ENCODE measurements at regions not wholly inside any gene's neighbourhood (a gene's known extent, or its start where the extent isn't known, plus 50 kb on each side); places are given as distances from the start of the nearest gene placed in this dataset.

GRCh38 chr4:57369446-57369845 is 259.3 kb upstream of the IGFBP7 start:
- ATAC-seq: no peak
- TF ChIP-seq ZC3H10 (CRISPR knock-in tag; IDR thresholded peaks at IDR 0.05) (no peak), BACH2 (CRISPR knock-in tag; IDR thresholded peaks at IDR 0.05; ENCODE audit: borderline replicate concordance) (no peak), ZNF565 (CRISPR knock-in tag; conservative IDR thresholded peaks at IDR 0.05; ENCODE audit: low read depth) (no peak), ZFP3 (CRISPR knock-in tag; IDR thresholded peaks at IDR 0.05) (no peak), CREB5 (CRISPR knock-in tag; IDR thresholded peaks at IDR 0.05; ENCODE audit: low read depth) (no peak), ESRRG (CRISPR knock-in tag; IDR thresholded peaks at IDR 0.05) (no peak), SNAI2 (CRISPR knock-in tag; IDR thresholded peaks at IDR 0.05) (no peak), GLIS3 (CRISPR knock-in tag; IDR thresholded peaks at IDR 0.05) (no peak), CSDC2 (CRISPR knock-in tag; IDR thresholded peaks at IDR 0.05) (no peak), ARNTL (CRISPR knock-in tag; IDR thresholded peaks at IDR 0.05; ENCODE audit: borderline replicate concordance, low read depth) (no peak), ZNF8 (CRISPR knock-in tag; IDR thresholded peaks at IDR 0.05) (no peak), CSRNP3 (CRISPR knock-in tag; IDR thresholded peaks at IDR 0.05) (no peak), OSR1 (CRISPR knock-in tag; IDR thresholded peaks at IDR 0.05) (no peak), RARB (CRISPR knock-in tag; IDR thresholded peaks at IDR 0.05) (no peak), ZFP30 (CRISPR knock-in tag; IDR thresholded peaks at IDR 0.05) (no peak), PPARA (CRISPR knock-in tag; IDR thresholded peaks at IDR 0.05; ENCODE audit: borderline replicate concordance) (no peak)
- TF ChIP-seq, protein P1, sequence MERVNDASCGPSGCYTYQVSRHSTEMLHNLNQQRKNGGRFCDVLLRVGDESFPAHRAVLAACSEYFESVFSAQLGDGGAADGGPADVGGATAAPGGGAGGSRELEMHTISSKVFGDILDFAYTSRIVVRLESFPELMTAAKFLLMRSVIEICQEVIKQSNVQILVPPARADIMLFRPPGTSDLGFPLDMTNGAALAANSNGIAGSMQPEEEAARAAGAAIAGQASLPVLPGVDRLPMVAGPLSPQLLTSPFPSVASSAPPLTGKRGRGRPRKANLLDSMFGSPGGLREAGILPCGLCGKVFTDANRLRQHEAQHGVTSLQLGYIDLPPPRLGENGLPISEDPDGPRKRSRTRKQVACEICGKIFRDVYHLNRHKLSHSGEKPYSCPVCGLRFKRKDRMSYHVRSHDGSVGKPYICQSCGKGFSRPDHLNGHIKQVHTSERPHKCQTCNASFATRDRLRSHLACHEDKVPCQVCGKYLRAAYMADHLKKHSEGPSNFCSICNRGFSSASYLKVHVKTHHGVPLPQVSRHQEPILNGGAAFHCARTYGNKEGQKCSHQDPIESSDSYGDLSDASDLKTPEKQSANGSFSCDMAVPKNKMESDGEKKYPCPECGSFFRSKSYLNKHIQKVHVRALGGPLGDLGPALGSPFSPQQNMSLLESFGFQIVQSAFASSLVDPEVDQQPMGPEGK (CRISPR knock-in tag; IDR thresholded peaks at IDR 0.05; ENCODE audit: borderline replicate concordance): no peak
- TF ChIP-seq, protein P2, sequence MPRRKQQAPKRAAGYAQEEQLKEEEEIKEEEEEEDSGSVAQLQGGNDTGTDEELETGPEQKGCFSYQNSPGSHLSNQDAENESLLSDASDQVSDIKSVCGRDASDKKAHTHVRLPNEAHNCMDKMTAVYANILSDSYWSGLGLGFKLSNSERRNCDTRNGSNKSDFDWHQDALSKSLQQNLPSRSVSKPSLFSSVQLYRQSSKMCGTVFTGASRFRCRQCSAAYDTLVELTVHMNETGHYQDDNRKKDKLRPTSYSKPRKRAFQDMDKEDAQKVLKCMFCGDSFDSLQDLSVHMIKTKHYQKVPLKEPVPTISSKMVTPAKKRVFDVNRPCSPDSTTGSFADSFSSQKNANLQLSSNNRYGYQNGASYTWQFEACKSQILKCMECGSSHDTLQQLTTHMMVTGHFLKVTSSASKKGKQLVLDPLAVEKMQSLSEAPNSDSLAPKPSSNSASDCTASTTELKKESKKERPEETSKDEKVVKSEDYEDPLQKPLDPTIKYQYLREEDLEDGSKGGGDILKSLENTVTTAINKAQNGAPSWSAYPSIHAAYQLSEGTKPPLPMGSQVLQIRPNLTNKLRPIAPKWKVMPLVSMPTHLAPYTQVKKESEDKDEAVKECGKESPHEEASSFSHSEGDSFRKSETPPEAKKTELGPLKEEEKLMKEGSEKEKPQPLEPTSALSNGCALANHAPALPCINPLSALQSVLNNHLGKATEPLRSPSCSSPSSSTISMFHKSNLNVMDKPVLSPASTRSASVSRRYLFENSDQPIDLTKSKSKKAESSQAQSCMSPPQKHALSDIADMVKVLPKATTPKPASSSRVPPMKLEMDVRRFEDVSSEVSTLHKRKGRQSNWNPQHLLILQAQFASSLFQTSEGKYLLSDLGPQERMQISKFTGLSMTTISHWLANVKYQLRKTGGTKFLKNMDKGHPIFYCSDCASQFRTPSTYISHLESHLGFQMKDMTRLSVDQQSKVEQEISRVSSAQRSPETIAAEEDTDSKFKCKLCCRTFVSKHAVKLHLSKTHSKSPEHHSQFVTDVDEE (CRISPR knock-in tag; IDR thresholded peaks at IDR 0.05): no peak

GRCh38 chr4:57364255-57364654 is 254.1 kb upstream of the IGFBP7 start:
- no peak for ATAC-seq
- no peak for TF ChIP-seq ZC3H10 (CRISPR knock-in tag; IDR thresholded peaks at IDR 0.05)
- TF ChIP-seq, protein P2 (CRISPR knock-in tag; IDR thresholded peaks at IDR 0.05): no peak
- TF ChIP-seq GLIS3 (CRISPR knock-in tag; IDR thresholded peaks at IDR 0.05): no peak
- no peak for TF ChIP-seq ISL1 (CRISPR knock-in tag; IDR thresholded peaks at IDR 0.05)
- no peak for TF ChIP-seq PPARA (CRISPR knock-in tag; IDR thresholded peaks at IDR 0.05; ENCODE audit: borderline replicate concordance)
- no peak for TF ChIP-seq ARNTL (CRISPR knock-in tag; IDR thresholded peaks at IDR 0.05; ENCODE audit: borderline replicate concordance, low read depth)
- no peak for TF ChIP-seq ZNF565 (CRISPR knock-in tag; conservative IDR thresholded peaks at IDR 0.05; ENCODE audit: low read depth)
- no peak for TF ChIP-seq ZNF8 (CRISPR knock-in tag; IDR thresholded peaks at IDR 0.05)
- TF ChIP-seq OSR1 (CRISPR knock-in tag; IDR thresholded peaks at IDR 0.05): no peak
- TF ChIP-seq CREB5 (CRISPR knock-in tag; IDR thresholded peaks at IDR 0.05; ENCODE audit: low read depth): no peak
- no peak for TF ChIP-seq ZFP3 (CRISPR knock-in tag; IDR thresholded peaks at IDR 0.05)

All from SK-N-SH treated with all-trans-retinoic acid at 6 μM for 48 hours (cell line).